ENCODE measurements at regions not wholly inside any gene's neighbourhood (a gene's known extent, or its start where the extent isn't known, plus 50 kb on each side); places are given as distances from the start of the nearest gene placed in this dataset.

GRCh38 chr3:46146548-46146947 lies 61.6 kb downstream of the CCR1 start:
- DNase-seq: no peak

DNA sequence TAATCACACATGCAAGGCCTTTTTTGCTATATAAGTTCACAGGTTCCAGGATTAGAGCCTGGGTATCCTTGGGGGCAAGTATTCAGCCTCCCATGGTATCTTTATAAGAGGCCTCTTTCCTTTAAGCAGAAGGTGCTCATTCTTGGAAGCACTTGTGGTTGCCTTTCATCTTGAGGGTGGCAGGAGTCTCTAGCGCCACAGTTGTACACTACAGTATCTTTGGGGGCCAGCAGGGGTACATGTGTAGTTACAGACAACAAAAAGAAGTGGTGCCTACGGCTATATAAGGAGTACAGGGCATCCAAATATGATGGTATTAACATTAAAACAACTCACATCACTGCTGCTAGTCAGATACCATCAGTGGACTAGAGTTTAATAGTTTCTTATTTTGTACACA lies 62.1 kb downstream of the CCR1 start:
- no peak for DNase-seq

GRCh38 chr3:46145147-46145546 lies 63.0 kb downstream of the CCR1 start:
- DNase-seq: no peak

- DNase-seq: no peak
Observed at GRCh38 chr3:46143951-46144473, 64.1 kb downstream of the CCR1 start.

GRCh38 chr3:46141813-46142212 lies 66.3 kb downstream of the CCR1 start:
- DNase-seq: no peak

- no peak for DNase-seq
Observed at GRCh38 chr3:46138581-46138980, 69.5 kb downstream of the CCR1 start.

DNA sequence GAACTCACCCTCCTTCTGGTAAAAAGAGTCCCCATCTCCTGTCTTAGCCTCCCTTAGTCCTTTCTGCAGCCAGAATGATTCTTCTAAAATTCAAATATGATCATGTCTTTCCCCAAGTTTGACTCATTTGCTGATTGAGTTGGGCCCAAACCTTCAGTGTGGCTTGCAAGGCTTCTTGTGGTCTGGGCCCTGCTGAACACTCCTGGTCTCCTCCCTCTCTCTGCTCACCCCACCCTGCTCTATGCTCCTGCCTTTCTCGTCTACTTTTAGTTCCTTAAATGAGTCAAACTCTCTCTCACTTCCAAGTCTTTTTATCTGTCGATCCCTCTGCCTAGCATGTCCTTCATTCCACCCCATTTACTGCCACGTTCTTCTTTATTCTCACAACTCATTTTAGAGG lies 72.6 kb downstream of the CCR1 start:
- no peak for DNase-seq

GRCh38 chr3:46133285-46133684 lies 74.8 kb downstream of the CCR1 start:
- DNase-seq: no peak

DNA sequence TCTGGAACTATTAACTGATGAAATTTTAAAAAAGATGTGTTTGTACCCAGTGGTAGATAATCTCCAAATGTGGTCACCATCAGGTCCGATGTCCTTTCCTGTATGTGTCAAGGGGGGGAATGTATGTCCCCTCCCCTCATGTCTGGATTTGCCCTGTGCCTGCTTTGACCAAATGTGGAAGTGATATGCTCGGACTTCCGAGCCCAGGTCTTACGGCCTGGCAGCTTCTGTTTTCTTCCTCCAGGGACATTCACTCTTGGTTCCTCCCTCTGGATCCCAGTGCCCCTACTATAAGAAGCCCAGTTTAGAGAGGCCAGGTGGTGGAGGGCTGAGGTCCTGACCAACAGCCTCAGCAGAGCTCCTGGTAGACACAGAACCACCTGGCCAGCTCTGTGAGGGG lies 75.5 kb downstream of the CCR1 start:
- no peak for DNase-seq

- DNase-seq: no peak
Observed at GRCh38 chr3:46131884-46132450, 76.1 kb downstream of the CCR1 start.

GRCh38 chr3:46130631-46131310 lies 77.3 kb downstream of the CCR1 start:
- DNase-seq: peak; percentile 21

- peak; percentile 10 for DNase-seq
Observed at GRCh38 chr3:46129588-46130272, 78.4 kb downstream of the CCR1 start.

DNA sequence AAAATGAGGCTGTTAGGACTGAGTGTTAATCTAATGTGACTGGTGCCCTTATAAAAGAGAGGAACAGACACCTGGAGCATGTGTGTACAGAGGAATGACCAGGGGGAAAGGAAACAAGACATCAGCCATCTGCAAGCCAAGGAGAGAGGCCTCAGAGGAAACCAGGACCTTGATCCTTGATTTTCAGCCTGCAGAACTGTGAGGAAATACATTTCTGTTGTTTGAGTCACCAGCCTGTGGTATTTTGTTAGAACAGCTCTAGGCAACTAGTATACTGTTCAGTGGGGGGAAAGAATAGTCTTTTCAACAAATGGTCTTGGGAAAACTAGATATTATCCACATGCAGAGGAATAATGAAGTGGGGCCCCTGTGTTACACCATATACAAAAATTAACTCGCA lies 80.6 kb downstream of the CCR1 start:
- DNase-seq: no peak

- peak; percentile 54 for DNase-seq
Observed at GRCh38 chr3:46124216-46125177, 83.6 kb downstream of the CCR1 start.

- no peak for DNase-seq
Observed at GRCh38 chr3:46123646-46124045, 84.5 kb downstream of the CCR1 start.

- no peak for DNase-seq
Observed at GRCh38 chr3:46122091-46122490, 86.0 kb downstream of the CCR1 start.

DNA sequence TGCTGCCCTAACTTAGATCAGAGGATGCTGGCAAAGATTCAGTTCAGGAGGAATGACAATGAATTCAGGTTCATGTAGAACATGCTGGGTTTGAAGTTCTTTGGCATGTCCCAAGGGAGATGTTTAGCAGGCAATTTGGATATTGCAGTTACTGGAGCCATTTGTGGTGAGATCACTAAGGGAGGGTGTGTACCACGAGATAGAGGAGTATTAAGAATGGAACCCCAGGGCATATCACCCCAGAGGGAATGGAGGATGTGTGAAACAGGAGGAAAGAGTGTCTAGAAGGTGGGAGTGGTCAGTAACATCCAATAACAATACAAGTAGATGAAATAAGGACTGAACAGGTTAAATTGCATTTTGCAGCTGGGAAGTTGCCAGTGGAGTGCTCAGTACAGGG lies 87.1 kb downstream of the CCR1 start:
- no peak for DNase-seq

DNA sequence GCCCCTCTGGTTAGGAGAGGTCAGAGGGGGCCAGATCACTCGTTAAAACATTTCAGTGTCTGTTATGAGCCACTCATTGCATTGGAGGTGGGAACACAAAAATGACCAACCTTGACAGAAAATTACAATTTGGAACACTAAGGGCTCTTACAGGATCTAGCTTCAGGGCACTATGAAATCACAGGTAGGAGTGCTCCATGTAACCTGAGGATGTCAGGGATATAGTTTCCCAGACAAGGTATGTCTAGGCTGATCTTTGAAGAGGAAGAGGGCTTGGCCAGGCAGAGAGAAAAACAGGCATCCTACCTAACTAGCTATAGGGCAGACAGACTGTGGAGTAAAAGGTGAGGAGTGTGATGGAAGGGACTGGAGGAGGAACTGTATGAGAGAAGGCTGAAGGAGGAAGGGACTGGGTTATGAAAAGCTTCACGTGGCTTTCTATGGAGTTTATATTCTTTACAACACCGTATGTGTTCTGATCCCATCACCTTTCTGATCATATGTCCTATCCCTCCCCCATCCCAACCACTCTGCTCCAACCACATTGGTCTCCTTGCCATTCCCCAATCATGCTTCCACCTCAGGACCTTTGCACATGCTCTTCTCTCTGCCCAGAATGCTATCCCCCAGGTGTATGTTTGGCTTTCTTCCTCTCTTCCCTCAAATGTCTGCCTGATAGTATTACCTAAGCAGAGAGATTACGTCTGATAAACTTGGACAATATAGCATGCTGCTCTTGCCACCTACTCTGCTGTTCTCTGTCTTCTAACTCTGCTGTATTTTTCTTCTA lies 88.2 kb downstream of the CCR1 start:
- no peak for DNase-seq

- DNase-seq: no peak
Observed at GRCh38 chr3:46119253-46119652, 88.9 kb downstream of the CCR1 start.

- no peak for DNase-seq
Observed at GRCh38 chr3:46116996-46117395, 89.7 kb upstream of the XCR1 start.

- DNase-seq: no peak
Observed at GRCh38 chr3:46114323-46114988, 87.2 kb upstream of the XCR1 start.

GRCh38 chr3:46113608-46114007 lies 86.3 kb upstream of the XCR1 start:
- no peak for DNase-seq

All from GF-D8 (cell line).